ENCODE measurements at regions not wholly inside any gene's neighbourhood (a gene's known extent, or its start where the extent isn't known, plus 50 kb on each side); places are given as distances from the start of the nearest gene placed in this dataset.
"Not testable (repeated sequence)": the region's sequence is repeated elsewhere in the genome, so short reads cannot be mapped to it uniquely, and the experiment has no call there.

- no peak for DNase-seq
Observed at GRCh38 chr22:22346401-22347107, 102.0 kb downstream of the VPREB1 start.

- no peak for DNase-seq
Observed at GRCh38 chr22:22348127-22348814, 103.7 kb downstream of the VPREB1 start.

GRCh38 chr22:22348815-22349454, 104.3 kb downstream of the VPREB1 start:
- no peak for DNase-seq

- DNase-seq, result no peak
Observed at GRCh38 chr22:22349455-22349836, 104.9 kb downstream of the VPREB1 start.

- no peak for DNase-seq
Observed at GRCh38 chr22:22351366-22351765, 106.8 kb downstream of the VPREB1 start.

- DNase-seq, result no peak
Observed at GRCh38 chr22:22352371-22352999, 107.9 kb downstream of the VPREB1 start.

- no peak for DNase-seq
Observed at GRCh38 chr22:22355096-22355834, 110.7 kb downstream of the VPREB1 start.

GRCh38 chr22:22357024-22357883, 112.7 kb downstream of the VPREB1 start:
- peak; percentile 71 for DNase-seq

- no peak for DNase-seq
Observed at GRCh38 chr22:22358152-22358551, 113.6 kb downstream of the VPREB1 start.

- no peak for DNase-seq
Observed at GRCh38 chr22:22358686-22359085, 114.1 kb downstream of the VPREB1 start.

GRCh38 chr22:22359465-22359864, 114.9 kb downstream of the VPREB1 start:
- no peak for DNase-seq

- DNase-seq, result no peak
Observed at GRCh38 chr22:22360014-22360413, 115.4 kb downstream of the VPREB1 start.

GRCh38 chr22:22362311-22362710, 117.7 kb downstream of the VPREB1 start:
- DNase-seq, result no peak

GRCh38 chr22:22362936-22363335, 118.3 kb downstream of the VPREB1 start:
- no peak for DNase-seq

GRCh38 chr22:22364207-22364606, 119.6 kb downstream of the VPREB1 start:
- no peak for DNase-seq

- DNase-seq, result no peak
Observed at GRCh38 chr22:22366537-22366936, 122.0 kb downstream of the VPREB1 start.

- no peak for DNase-seq
Observed at GRCh38 chr22:22368516-22368915, 123.9 kb downstream of the VPREB1 start.

GRCh38 chr22:22369219-22369963, 124.8 kb downstream of the VPREB1 start:
- DNase-seq, result not testable (repeated sequence)

- no peak for DNase-seq
Observed at GRCh38 chr22:22369964-22370270, 125.3 kb downstream of the VPREB1 start.

- DNase-seq, result no peak
Observed at GRCh38 chr22:22371031-22371541, 126.5 kb downstream of the VPREB1 start.

- DNase-seq, result no peak
Observed at GRCh38 chr22:22372086-22372485, 127.5 kb downstream of the VPREB1 start.

All from right forelimb (tissue), 1 donor.